GM19397 (cell line): ENCODE measurements at regions not wholly inside any gene's neighbourhood (a gene's known extent, or its start where the extent isn't known, plus 50 kb on each side); places are given as distances from the start of the nearest gene placed in this dataset.

ENCODE experiments used
- ATAC-seq: cut with Tn5 transposase; IDR thresholded peaks from one replicate; pipeline ENCODE4 v1.9.1; 2021; ENCODE audit warnings: mild to moderate bottlenecking, moderate library complexity; ENCODE audit not compliant: unreplicated experiment

DNA sequence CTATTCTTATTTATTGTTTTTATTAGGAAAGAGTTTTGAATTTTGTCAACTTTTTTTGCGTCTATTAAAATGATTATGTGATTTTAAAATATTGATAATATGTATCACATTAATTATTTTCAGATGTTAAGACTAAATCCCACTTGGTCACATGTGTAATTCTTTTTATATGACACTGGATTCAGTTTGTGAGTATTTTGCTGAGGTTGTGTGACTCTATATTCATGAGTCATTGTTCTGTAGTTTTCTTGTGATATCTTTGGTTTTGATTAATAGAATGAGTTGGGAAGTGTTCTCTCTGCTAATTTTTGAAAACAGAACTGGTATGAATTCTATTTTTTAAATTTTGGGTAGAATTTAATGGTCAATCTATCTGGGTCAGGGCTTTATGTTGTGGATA, 317.9 kb downstream of the ETS1 start:
- ATAC-seq, result no peak

GRCh38 chr11:128266893-128267292, 320.5 kb downstream of the ETS1 start:
- ATAC-seq, result no peak

DNA sequence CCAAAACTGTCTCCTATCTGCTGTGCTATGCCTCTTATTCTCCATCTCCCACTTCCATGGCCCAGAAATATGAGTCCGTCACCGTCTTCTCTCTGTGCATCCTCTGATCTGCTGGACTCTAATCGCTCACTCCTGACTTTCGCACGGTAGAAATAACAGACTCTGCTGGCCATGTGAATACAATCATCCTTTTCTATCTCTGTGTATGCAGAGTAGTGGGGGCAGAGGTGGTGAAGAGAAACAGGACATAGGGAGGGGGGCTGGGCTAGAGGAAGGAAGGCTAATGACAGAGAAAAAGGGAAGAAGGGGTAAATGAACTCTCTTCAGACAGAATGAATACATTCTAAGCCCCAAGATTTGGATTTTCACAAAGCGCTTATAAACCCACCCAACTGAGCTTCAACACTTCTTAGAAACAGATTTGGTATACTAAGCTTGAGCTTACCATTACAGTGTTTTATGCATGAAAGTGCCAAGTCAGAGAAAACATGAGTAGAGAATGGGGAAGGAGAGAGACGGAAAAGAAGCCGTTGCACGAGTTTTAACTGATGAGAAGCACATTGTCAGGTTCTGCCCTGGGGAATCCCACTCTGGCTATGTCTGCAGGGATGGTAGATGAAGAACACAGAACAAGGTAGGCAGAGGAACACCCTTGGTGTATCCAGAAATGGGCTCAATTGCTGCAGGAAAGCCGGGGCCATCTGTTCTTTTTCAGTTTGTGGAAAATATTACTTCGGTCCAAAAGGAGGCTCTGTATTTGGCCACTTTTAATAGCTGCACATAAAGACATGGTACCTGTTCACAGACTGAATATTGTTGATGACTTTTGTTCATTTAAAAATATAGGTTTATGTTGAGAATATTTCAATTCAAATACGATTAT, 324.7 kb downstream of the ETS1 start:
- no peak for ATAC-seq

GRCh38 chr11:128261011-128261421, 326.3 kb downstream of the ETS1 start:
- ATAC-seq, result no peak

DNA sequence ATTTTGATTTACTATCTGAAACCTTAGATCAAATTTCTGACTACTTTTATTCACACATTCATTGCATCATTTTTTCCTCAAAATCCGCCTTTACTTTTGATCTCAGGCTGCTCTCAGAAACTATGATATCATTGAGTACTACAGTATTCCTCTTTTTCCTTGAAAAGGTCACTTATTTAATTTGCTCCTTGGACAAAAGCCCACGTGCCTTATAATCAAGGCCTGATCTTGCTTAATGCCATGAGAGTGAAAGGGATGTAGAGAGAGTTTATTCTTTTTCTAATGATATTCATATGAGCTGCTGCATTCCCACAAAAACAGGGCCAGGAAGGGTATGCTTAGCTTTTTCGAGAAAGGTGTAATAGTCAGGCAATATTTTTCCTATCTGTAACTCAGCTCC, 327.0 kb downstream of the ETS1 start:
- ATAC-seq, result no peak

- ATAC-seq, result no peak
Measured at GRCh38 chr11:128259816-128260215, 327.5 kb downstream of the ETS1 start.

DNA sequence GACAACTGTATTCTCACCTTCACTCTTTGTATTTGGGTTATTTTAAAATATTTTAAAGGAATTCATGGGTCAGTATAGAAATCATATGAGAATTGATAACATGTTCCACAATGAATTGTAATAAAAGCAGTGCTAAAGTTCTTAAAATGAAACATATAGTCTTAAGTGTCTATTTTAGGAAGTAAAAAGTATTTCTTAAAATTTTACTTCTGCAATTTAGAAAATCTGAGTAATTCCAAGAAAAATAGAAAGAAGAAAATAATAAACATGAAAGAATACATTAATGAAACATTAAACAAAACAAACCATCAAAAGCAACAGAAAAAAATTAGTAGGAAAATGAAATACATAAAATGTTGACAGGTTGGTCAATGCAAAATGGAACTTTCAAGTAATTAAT, 332.4 kb downstream of the ETS1 start:
- ATAC-seq, result no peak

- no peak for ATAC-seq
Measured at GRCh38 chr11:128251140-128251539, 336.2 kb downstream of the ETS1 start.

- no peak for ATAC-seq
Measured at GRCh38 chr11:128250482-128250881, 336.9 kb downstream of the ETS1 start.

GRCh38 chr11:128246810-128247594, 340.4 kb downstream of the ETS1 start:
- no peak for ATAC-seq

DNA sequence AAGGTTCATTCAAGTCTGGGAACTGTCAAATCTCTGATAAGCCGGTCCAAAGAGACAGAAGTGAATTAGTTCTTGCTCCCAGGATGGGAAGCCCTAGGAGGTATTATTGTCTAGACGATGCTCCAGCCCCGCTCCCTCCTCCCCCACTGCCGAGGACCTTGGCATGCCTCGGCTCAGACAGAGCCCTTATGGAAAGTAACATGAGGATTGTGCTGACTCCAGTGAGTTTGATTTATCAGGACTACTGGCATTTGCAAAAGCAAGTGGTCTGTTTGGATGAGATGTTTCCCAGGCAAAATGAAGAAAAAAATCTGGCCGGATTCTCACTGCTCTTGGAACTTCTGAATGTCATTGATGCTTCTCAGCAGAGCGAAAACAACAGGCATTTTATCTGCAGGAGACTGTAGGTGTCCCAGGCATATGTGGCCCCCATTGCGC, 341.0 kb downstream of the ETS1 start:
- ATAC-seq, result no peak

DNA sequence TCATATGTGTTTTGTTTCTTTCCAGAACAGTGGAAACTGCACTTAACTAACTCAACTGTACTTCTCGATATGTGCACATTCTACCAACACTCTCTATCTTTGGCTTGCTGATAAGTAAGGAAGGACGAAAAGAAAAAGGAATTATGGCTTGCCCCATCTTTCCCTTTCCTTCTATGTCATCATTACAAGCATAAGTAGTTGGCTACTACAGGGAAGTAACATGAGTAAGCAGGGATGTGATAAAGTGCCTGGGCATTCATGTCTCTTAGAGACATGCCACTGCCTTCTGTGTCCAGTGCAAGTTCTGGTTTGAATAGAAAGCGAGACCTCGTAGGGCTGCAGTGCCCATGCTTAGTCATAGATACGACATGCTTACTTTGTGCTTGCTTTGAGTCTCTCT, 342.5 kb downstream of the ETS1 start:
- no peak for ATAC-seq

DNA sequence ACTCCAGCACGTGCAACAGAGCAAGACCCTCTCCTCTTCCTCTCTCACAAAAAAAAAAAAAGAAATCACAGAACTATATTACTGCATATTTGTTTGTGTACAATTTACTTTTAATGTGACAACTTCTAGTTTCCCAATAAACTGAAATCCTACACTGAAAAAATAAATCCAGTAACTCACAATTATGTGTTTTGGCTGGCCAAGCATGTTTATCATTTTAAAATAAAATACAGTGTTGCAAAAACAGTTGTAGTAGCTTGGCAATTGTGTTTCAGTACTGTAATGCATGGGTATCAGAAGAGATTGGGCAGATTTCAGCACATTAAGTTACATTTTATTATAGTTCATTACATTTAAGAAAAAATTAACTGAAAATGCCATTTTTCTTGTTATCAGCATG, 344.9 kb downstream of the ETS1 start:
- ATAC-seq, result no peak

GRCh38 chr11:128240546-128240945, 346.8 kb downstream of the ETS1 start:
- ATAC-seq, result no peak

DNA sequence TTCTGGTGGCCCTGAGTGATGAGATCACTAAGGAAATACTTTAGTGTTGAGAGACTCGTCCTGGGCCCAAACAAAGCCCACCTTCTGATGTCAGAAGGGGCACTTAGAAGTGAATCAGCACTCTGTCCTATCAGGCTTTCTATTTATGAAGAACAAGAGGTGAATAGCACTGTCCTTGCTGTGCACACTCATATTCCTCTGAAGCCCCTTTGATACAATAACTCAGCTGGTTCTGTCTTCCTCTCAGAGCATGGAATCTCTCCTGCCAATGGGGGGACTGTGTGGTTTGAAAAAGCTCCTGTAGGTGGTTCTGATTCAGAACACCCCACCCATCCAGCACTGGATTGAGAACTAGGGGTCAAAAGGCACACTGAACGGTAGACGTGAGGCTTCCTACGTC, 348.1 kb downstream of the ETS1 start:
- no peak for ATAC-seq

DNA sequence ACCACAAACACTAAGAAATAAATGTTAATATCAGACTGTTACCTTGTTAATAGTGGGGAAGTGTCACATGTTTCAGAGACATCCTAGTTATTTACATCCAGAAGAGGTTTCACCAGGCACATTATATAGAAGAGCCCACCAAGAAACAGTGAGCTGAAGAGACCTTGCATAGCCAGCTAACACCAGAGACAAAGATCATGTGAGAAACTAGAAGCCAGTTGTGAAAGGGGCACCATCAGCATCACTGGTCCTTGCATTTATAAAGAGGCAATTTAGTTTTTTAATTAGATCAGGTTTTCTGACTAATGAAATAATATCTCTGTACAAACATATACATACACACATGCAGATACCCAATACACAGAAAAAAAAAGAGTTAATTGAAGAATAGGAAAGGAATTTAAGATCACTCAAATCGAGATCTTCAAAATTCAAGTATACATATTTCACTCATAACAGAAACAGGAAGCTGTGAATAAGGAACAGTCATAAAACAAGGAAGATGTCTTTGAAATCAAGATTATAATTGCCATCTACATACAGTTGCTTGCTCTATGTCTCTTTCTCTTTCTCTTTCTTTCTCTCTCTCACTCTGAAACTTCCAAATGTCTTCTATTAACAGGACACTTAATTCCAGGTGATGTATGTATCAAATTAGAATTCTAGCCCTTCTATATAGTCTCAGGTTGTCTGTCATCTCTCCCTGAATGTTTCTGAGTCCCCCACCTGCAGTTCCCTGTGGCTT, 348.7 kb downstream of the ETS1 start:
- no peak for ATAC-seq

GRCh38 chr11:128236506-128237498, 350.6 kb downstream of the ETS1 start:
- no peak for ATAC-seq

DNA sequence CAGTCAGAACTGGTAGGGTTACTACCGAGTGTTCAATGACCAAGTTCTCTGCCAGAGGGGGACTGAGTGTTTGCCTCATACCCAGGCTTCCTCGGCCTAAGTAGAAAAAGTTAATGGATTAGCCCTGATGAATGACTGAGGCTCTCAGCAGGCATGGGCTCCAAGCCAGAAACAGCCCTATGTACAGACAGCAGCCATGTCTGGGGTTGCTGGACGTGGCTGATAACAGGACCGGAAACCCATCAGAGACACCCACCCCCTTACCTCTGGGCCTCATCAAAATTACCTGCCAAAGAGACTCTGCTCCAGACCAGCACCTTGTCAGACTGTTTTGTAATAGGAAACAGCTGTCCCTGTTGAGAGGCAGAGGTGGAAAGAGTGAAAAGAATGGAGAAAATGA, 351.4 kb downstream of the ETS1 start:
- ATAC-seq, result no peak

- no peak for ATAC-seq
Measured at GRCh38 chr11:128235426-128235825, 351.9 kb downstream of the ETS1 start.

- no peak for ATAC-seq
Measured at GRCh38 chr11:128234143-128234542, 353.2 kb downstream of the ETS1 start.
